Right renal pelvis (tissue), 4 donors: ENCODE measurements at regions not wholly inside any gene's neighbourhood (a gene's known extent, or its start where the extent isn't known, plus 50 kb on each side); places are given as distances from the start of the nearest gene placed in this dataset.

Source experiments
- DNase-seq, 4 donors: peaks; one replicate each; pipeline ENCODE4 v3.0.0-alpha.2; 2013; ENCODE audit warnings: low read depth in 4 of 4, low spot score in 3 of 4, missing footprints in 1 of 4

DNA sequence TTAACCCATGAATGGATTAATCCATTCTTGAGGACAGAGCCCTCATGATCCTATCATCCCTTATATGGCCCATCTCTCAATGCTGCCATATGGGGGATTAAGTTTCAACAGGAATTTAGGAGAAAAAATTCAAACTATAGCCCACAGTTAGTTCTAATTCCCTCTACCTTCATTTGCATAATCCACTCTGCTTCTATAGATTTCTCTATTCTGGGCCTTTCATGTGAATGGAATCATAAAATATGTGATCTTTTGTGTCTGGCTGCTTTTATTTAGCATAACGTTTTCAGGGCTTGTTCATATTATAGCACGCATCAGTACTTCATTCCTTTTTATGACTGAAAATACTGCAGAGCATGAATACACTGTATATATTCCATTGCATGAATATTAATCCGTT, 55.4 kb downstream of the CTSL start:
- no peak for DNase-seq

DNA sequence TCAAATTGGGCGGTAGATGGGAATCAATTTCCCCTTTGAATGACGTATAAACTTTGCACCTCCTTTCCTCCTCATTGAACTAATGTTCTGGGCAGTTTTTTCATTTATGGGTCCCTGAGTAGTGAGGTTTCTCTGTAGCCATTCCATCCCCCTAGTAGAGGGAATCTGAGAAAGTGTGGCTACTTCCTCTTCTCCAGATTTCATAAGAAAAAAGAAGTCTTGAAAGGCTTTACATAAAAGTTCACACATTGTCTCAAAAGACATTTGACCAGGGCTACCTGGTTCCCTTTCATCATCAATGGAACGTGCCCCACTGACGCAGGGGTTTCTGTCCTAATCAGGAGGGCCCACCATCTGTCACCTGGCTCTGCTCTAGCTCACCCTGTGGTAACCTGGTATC, 57.3 kb downstream of the CTSL start:
- DNase-seq = no peak

GRCh38 chr9:87785315-87785970, 59.5 kb downstream of the CTSL start:
- DNase-seq = peak in 1 of 4 donors; percentile 30

- DNase-seq = no peak
Observed at GRCh38 chr9:87786423-87786822, 60.5 kb downstream of the CTSL start.

GRCh38 chr9:87786876-87787275, 61.0 kb downstream of the CTSL start:
- no peak for DNase-seq

GRCh38 chr9:87787735-87788134, 61.8 kb downstream of the CTSL start:
- no peak for DNase-seq

- DNase-seq = no peak
Observed at GRCh38 chr9:87792831-87793288, 66.9 kb downstream of the CTSL start.

GRCh38 chr9:87793292-87793691, 67.4 kb downstream of the CTSL start:
- DNase-seq = no peak

DNA sequence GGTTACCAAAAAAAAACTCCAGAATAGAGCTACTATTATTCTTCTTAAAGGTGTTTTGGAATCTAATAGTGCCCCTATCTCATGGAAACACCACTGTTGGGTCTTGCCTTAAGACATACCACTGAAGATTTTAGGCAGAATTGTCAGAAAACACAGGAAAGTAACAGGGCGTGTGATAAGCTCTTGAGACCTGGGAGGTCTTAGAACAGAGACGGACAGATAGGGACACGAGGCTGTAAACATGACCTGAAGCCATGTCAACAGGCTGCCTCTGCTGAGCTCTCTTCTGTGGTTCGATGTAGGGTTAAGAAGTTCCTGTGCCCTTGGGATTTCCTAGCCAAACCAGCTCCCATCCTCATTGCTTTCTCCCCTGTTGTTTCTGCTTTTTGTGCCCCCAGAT, 69.3 kb downstream of the CTSL start:
- DNase-seq = no peak

DNA sequence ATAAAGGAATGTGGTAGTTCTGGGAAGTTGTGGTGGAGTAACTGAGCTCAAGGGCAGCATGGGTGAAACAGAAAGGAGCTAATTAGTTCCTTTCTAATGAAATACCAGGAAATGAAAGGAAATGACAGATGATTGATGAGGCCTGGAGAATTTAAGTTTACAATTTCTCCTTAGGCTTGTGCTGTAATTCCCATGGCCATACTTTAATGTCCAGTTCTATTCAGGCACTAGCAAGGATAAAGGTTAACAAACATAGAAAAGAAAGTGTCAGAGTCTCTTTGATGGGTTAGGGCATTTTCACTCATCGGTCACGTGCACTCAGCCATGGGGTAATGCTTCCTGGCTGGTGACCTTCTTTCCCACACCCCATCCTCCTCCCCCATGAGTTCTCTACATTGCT, 70.3 kb downstream of the CTSL start:
- no peak for DNase-seq

DNA sequence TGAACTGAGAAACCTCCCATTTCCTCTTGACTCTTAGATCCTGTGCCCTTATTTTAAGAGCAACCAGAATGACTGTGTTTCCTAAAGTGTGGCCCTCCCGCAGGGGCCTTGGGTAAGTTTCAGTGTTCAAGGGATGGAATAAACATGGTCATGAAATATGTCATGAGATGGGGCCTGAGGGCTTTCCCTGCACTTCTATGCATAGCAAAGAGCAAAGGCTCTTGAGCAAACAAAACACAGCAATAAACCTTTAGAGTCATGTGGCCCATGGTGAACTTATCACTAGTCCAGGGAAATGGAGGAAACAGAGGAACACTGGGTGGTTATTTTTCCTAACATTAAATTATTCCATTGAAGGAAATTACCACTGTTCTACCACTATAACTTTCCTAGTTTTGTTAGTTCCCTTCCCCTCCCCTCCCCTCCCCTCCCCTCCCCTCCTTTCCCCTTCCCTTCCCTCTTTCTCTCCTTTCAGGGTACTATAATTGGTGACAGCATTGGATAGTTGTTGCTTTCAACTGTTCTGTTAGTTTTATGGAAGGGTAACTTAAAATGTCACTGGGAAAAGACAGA, 72.4 kb downstream of the CTSL start:
- no peak for DNase-seq

- no peak for DNase-seq
Observed at GRCh38 chr9:87799503-87799902, 73.6 kb downstream of the CTSL start.

- DNase-seq = no peak
Observed at GRCh38 chr9:87800456-87800855, 74.5 kb downstream of the CTSL start.

GRCh38 chr9:87801013-87801412, 75.1 kb downstream of the CTSL start:
- no peak for DNase-seq

GRCh38 chr9:87803166-87803565, 77.2 kb downstream of the CTSL start:
- DNase-seq = no peak

DNA sequence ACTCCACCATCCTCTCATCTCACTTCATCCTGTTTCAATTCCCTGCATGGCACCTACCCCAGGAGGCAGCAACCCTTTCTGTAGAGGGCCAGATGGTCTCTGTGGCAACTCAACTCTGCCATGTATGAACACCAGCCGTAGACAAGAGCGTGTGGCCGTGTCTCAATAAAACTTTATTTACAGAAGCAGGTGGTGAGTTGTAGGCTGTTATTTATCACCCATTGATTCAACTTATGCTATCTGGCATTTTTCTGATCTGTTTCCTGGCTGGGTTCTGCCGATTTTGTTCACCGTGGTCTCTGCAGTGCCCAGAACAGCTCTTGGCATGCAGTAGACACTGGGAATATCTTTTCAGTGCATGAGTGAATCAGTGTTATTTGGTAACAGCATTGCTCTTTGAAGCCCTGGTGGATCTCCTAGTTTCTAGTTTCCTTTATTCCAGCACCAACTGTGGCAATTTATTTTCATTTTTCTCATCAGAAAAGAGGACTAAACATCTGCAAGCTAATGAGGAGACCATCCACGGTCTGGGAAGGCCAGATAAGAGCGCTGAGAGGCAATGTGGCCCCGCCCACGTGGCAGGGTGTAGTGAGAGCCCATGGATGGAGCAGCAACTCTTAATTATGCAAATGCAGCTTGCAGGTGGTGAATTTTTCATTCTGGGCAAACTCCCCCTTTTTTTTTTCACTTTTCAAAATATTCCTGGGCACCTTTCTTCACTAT, 77.9 kb downstream of the CTSL start:
- no peak for DNase-seq

- DNase-seq = no peak
Observed at GRCh38 chr9:87805259-87805658, 77.4 kb upstream of the SPATA31E1 start.

GRCh38 chr9:87810008-87810407, 72.7 kb upstream of the SPATA31E1 start:
- no peak for DNase-seq

DNA sequence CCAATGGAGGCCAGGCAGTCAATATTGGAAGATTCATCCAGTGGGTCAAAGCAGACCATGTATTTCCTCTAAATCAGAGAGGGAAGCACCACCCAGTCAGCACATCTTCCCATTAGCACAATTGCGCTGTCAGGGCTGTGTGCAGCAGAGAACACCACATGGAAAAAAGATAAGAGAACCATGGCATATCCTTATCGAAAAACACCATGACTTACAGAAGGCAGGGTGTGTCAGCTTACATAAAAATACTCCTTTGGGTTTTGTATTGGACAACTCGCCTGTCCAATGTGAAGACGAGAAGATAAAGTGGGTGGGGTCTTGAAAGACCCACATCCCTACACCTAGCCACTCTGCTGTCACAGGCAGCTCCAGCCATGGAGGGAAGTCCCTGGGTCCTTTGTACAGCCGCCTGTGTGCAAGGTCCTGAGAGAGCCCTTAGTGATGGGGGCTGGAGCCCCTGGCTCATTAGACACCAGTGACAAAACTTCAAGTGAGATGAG, 71.9 kb upstream of the SPATA31E1 start:
- no peak for DNase-seq

DNA sequence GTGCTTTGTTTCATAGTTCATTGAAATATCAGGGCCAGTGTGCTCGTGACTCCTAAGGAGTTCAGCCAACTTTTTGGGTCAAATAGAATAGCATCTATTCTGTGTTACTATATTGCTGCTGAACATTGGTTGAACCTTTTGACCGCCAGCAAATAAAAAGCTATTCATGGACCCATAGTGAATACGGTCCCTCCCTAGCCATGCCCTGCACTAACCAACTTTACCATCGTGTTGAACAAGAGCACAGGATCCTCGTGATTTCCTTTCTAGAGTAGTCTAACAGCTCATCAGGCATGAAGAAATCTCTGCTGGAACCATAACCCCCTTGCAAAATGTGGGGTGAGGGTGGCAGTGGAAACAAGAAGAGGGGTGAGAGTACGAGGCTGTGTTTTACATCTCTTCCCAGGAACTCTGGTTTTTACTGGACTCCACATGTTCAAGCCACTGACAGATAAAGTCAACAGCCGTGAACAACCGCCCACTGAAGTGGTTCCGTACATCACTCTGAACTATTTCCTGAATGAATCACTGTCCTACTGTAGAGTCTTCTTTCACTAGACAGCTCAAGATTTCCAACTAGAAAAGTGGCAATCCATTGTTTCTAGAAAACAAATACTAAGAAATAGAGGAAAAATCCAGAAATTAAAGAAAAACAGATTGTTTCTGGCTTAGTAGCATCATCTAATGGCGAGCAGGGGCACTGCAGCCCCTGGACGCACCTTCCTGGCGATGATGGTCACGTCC, 70.1 kb upstream of the SPATA31E1 start:
- no peak for DNase-seq

DNA sequence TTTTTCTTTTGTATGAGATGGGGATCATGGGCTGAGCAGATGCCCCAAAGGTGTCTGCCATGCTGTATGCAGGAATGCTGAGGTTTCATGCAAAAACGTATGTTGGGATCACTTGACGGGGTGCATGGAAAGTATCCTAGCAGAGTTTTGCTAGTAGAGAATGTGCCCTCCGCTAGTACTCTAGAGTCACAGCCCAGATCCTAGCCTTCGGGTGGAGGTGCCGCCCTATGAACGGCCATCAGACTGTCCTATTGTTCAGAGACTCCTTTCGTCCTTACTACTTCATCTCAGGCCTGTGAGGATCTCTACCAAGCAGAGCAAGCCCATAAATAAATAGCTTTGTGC, 69.6 kb upstream of the SPATA31E1 start:
- no peak for DNase-seq
